ENCODE measurements at regions not wholly inside any gene's neighbourhood (a gene's known extent, or its start where the extent isn't known, plus 50 kb on each side); places are given as distances from the start of the nearest gene placed in this dataset.

GRCh38 chr15:96218623-96219455, 111.7 kb upstream of the NR2F2 start:
- H3K27me3 ChIP-seq = peaks cover 0 to 4% (median 0%) of the 10 kb centered on the region in 4 donors
- no peaks in the 10 kb centered on the region for H3K36me3 ChIP-seq
- H3K4me3 ChIP-seq = no peak overlapping the region
- TF ChIP-seq, protein P1, sequence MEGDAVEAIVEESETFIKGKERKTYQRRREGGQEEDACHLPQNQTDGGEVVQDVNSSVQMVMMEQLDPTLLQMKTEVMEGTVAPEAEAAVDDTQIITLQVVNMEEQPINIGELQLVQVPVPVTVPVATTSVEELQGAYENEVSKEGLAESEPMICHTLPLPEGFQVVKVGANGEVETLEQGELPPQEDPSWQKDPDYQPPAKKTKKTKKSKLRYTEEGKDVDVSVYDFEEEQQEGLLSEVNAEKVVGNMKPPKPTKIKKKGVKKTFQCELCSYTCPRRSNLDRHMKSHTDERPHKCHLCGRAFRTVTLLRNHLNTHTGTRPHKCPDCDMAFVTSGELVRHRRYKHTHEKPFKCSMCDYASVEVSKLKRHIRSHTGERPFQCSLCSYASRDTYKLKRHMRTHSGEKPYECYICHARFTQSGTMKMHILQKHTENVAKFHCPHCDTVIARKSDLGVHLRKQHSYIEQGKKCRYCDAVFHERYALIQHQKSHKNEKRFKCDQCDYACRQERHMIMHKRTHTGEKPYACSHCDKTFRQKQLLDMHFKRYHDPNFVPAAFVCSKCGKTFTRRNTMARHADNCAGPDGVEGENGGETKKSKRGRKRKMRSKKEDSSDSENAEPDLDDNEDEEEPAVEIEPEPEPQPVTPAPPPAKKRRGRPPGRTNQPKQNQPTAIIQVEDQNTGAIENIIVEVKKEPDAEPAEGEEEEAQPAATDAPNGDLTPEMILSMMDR (IDR thresholded peaks at IDR 0.05) = no peak
- TF ChIP-seq POLR2A (IDR thresholded peaks at IDR 0.05) = no peak
- peaks cover 0 to 6% (median 0%) of the 10 kb centered on the region in 3 donors for H3K4me1 ChIP-seq
- DNase-seq = no peak
- 29 to 42% methylated on average over 5 of the region's 5 CpGs for WGBS, 2 donors
- intact Hi-C loops (cut with DNase I) = no loop called here
- no peak overlapping the region for H3K27ac ChIP-seq
- H3K9me3 ChIP-seq = no peaks in the 10 kb centered on the region

- Histone ChIP-seq H3K36me3 (no peaks in the 10 kb centered on the region), H3K4me3 (no peak overlapping the region), H3K27ac (no peak overlapping the region), H3K4me1 (peaks cover 0 to 6% (median 0%) of the 10 kb centered on the region in 3 donors), H3K9me3 (no peaks in the 10 kb centered on the region), H3K27me3 (peaks cover 0 to 4% (median 0%) of the 10 kb centered on the region in 4 donors)
- no peak for TF ChIP-seq POLR2A (IDR thresholded peaks at IDR 0.05)
- TF ChIP-seq, protein P1 (IDR thresholded peaks at IDR 0.05) = no peak
- intact Hi-C loops (cut with DNase I) = no loop called here
- DNase-seq = no peak
- WGBS, 2 donors = 73% methylated on average over 3 of the region's 3 CpGs
Measured at GRCh38 chr15:96219681-96220080, 110.8 kb upstream of the NR2F2 start.

GRCh38 chr15:96220657-96221056, 109.8 kb upstream of the NR2F2 start:
- H3K9me3 ChIP-seq = no peaks in the 10 kb centered on the region
- peaks cover 0 to 4% (median 0%) of the 10 kb centered on the region in 4 donors for H3K27me3 ChIP-seq
- TF ChIP-seq, protein P1 (IDR thresholded peaks at IDR 0.05) = no peak
- no peak for TF ChIP-seq POLR2A (IDR thresholded peaks at IDR 0.05)
- H3K4me1 ChIP-seq = peaks cover 0 to 6% (median 0%) of the 10 kb centered on the region in 3 donors
- H3K27ac ChIP-seq = no peak overlapping the region
- WGBS, 2 donors = 94 to 97% methylated on average over 3 of the region's 3 CpGs
- no peak for DNase-seq
- H3K36me3 ChIP-seq = no peaks in the 10 kb centered on the region
- intact Hi-C loops (cut with DNase I) = no loop called here
- H3K4me3 ChIP-seq = no peak overlapping the region

GRCh38 chr15:96222981-96223380, 107.5 kb upstream of the NR2F2 start:
- Histone ChIP-seq H3K36me3 (no peaks in the 10 kb centered on the region), H3K27me3 (peaks cover 0 to 4% (median 0%) of the 10 kb centered on the region in 4 donors), H3K9me3 (no peaks in the 10 kb centered on the region), H3K4me3 (no peak overlapping the region), H3K27ac (no peak overlapping the region), H3K4me1 (peaks cover 0 to 6% (median 0%) of the 10 kb centered on the region in 3 donors)
- 80 to 81% methylated on average over 10 of the region's 10 CpGs for WGBS, 2 donors
- TF ChIP-seq, protein P1 (IDR thresholded peaks at IDR 0.05) = no peak
- TF ChIP-seq POLR2A (IDR thresholded peaks at IDR 0.05) = no peak
- DNase-seq = no peak
- intact Hi-C loops (cut with DNase I) = no loop called here

GRCh38 chr15:96223939-96224338, 106.6 kb upstream of the NR2F2 start:
- no peak for DNase-seq
- Histone ChIP-seq H3K27me3 (peaks cover 0 to 4% (median 0%) of the 10 kb centered on the region in 4 donors), H3K9me3 (no peaks in the 10 kb centered on the region), H3K27ac (no peak overlapping the region), H3K4me3 (no peak overlapping the region), H3K36me3 (no peaks in the 10 kb centered on the region), H3K4me1 (peaks cover 0 to 2% (median 0%) of the 10 kb centered on the region in 3 donors)
- TF ChIP-seq, protein P1 (IDR thresholded peaks at IDR 0.05) = no peak
- no peak for TF ChIP-seq POLR2A (IDR thresholded peaks at IDR 0.05)
- WGBS, 2 donors = 45 to 75% methylated on average over 2 of the region's 2 CpGs
- intact Hi-C loops (cut with DNase I) = no loop called here
